H1 (cell line): ENCODE measurements at regions not wholly inside any gene's neighbourhood (a gene's known extent, or its start where the extent isn't known, plus 50 kb on each side); places are given as distances from the start of the nearest gene placed in this dataset.

Source experiments
- CTCF ChIA-PET: fragments of 300-600 bp; sonication (Branson Sonifier 250); formaldehyde crosslinking; loops from one replicate; lab custom pipeline; 2021; ENCODE audit not compliant: partially characterized antibody; lab: Charles Lee
- POLR2A ChIA-PET: fragments of 300-600 bp; sonication (Branson Sonifier 250); formaldehyde crosslinking; loops from one replicate; lab custom pipeline; 2021; ENCODE audit warnings: inconsistent platforms; ENCODE audit not compliant: partially characterized antibody; lab: Charles Lee
- DNase-seq, 2 experiments: peaks; one replicate each; pipeline versions ENCODE4 v3.0.0 to v3.0.0-alpha.2; 2010 to 2022; ENCODE audit warnings: low spot score in 2 of 2, low read depth in 1 of 2, mixed read lengths in 1 of 2
- FAIRE-seq: peaks from 2 replicates; lab custom pipeline; 2011; peaks lifted over from hg19 to GRCh38; lab: Jason Lieb, UNC
- H2AFZ ChIP-seq: 2 replicates; pipeline ENCODE4 v1.8.1; 2012; ENCODE audit warnings: low read length, inconsistent platforms
- H2AK5ac ChIP-seq: 2 replicates; pipeline ENCODE4 v1.6.1; 2013; ENCODE audit warnings: low read depth, low read length
- H2BK120ac ChIP-seq: replicated peaks from 2 replicates; pipeline ENCODE3; 2013; ENCODE audit warnings: low read depth, low read length, inconsistent platforms
- H2BK12ac ChIP-seq: 2 replicates; pipeline ENCODE4 v1.6.1; 2013; ENCODE audit warnings: low read depth, low read length
- H2BK15ac ChIP-seq: 2 replicates; pipeline ENCODE4 v1.6.1; 2013; ENCODE audit warnings: low read length
- H2BK20ac ChIP-seq: 2 replicates; pipeline ENCODE4 v1.6.1; 2013; ENCODE audit warnings: low read length
- H2BK5ac ChIP-seq: 2 replicates; pipeline ENCODE4 v1.6.1; 2013; ENCODE audit warnings: low read depth, low read length
- H3K14ac ChIP-seq: 2 replicates; pipeline ENCODE4 v1.6.1; 2013; ENCODE audit warnings: inconsistent platforms; ENCODE audit not compliant: insufficient read length
- H3K18ac ChIP-seq: 2 replicates; pipeline ENCODE4 v1.6.1; 2013; ENCODE audit warnings: low read length; ENCODE audit errors: extremely low read depth
- H3K23ac ChIP-seq: 2 replicates; pipeline ENCODE4 v1.6.1; 2013; ENCODE audit warnings: inconsistent platforms; ENCODE audit not compliant: insufficient read length
- H3K23me2 ChIP-seq: 2 replicates; pipeline ENCODE4 v1.6.1; 2013; ENCODE audit warnings: low read depth, low read length
- H3K27ac ChIP-seq: 2 replicates; pipeline ENCODE4 v1.6.1; 2011; ENCODE audit warnings: low read depth, low read length, inconsistent platforms
- H3K27me3 ChIP-seq, 4 experiments: replicated peaks in 1 of 4; 1 replicate in 1 of 4; 2 replicates in 3 of 4; pipeline versions ENCODE4 v1.6.1 to v1.8.1; 2011 to 2013; ENCODE audit warnings: low read length in 3 of 4, mild to moderate bottlenecking in 3 of 4, inconsistent platforms in 2 of 4, mixed read lengths in 2 of 4, moderate library complexity in 1 of 4; ENCODE audit not compliant: control insufficient read depth in 3 of 4, insufficient read depth in 3 of 4; ENCODE audit errors: extremely low read depth in 1 of 4
- H3K36me3 ChIP-seq, 4 experiments: 2 replicates each; pipeline versions ENCODE4 v1.6.1 to v1.8.1; 2011 to 2013; ENCODE audit warnings: mild to moderate bottlenecking in 4 of 4, low read length in 3 of 4, moderate library complexity in 2 of 4, control low read depth in 1 of 4, inconsistent platforms in 1 of 4; ENCODE audit not compliant: insufficient read depth in 4 of 4, control insufficient read depth in 2 of 4
- H3K4ac ChIP-seq: replicated peaks from 2 replicates; pipeline ENCODE3; 2013; ENCODE audit warnings: low read length, low read depth, mixed read lengths, inconsistent platforms; ENCODE audit not compliant: insufficient read length
- H3K4me1 ChIP-seq, 4 experiments: replicated peaks in 1 of 4; 1 replicate in 1 of 4; 2 replicates in 3 of 4; pipeline versions ENCODE4 v1.6.1 to v1.8.1; 2011 to 2013; ENCODE audit warnings: low read length in 3 of 4, inconsistent platforms in 2 of 4, mixed read lengths in 1 of 4; ENCODE audit not compliant: insufficient read depth in 4 of 4, control insufficient read depth in 3 of 4
- H3K4me2 ChIP-seq, 2 experiments: 2 replicates each; pipeline versions ENCODE4 v1.6.1 to v1.8.1; 2011 to 2013; ENCODE audit warnings: low read depth in 2 of 2, low read length in 2 of 2, control low read depth in 1 of 2, inconsistent platforms in 1 of 2, mild to moderate bottlenecking in 1 of 2; ENCODE audit not compliant: insufficient read depth in 1 of 2
- H3K4me3 ChIP-seq, 4 experiments: fragments of 200-600, 300-600 bp in 1 of 4; sonication (generic), shearing (Covaris generic), sonication (Bioruptor Twin) in 1 of 4; 2 replicates each; pipeline versions ENCODE4 v1.5.1 to v1.8.1; 2011 to 2016; ENCODE audit warnings: low read length in 4 of 4, low read depth in 3 of 4, control low read depth in 2 of 4, inconsistent platforms in 2 of 4, mild to moderate bottlenecking in 2 of 4, mixed read lengths in 1 of 4, moderate library complexity in 1 of 4; ENCODE audit not compliant: insufficient read depth in 2 of 4; ENCODE audit errors: extremely low read depth in 1 of 4
- H3K56ac ChIP-seq: replicated peaks from 2 replicates; pipeline ENCODE3; 2013; ENCODE audit warnings: low read depth, mild to moderate bottlenecking, mixed read lengths, low read length, inconsistent platforms; ENCODE audit not compliant: insufficient read length
- H3K79me1 ChIP-seq: 2 replicates; pipeline ENCODE4 v1.6.1; 2013; ENCODE audit warnings: low read depth, low read length, control low read depth
- H3K79me2 ChIP-seq, 2 experiments: 2 replicates each; pipeline versions ENCODE4 v1.6.1 to v1.8.1; 2012 to 2013; ENCODE audit warnings: low read length in 2 of 2, mild to moderate bottlenecking in 2 of 2, inconsistent platforms in 1 of 2; ENCODE audit not compliant: insufficient read depth in 2 of 2, control insufficient read depth in 1 of 2
- H3K9ac ChIP-seq, 4 experiments: replicated peaks in 1 of 4; 1 replicate in 1 of 4; 2 replicates in 3 of 4; pipeline versions ENCODE4 v1.6.1 to v1.8.1; 2011 to 2013; ENCODE audit warnings: low read depth in 3 of 4, low read length in 3 of 4, control low read depth in 2 of 4, mild to moderate bottlenecking in 2 of 4, moderate library complexity in 2 of 4, inconsistent platforms in 1 of 4; ENCODE audit errors: extremely low read depth in 1 of 4
- H3K9me3 ChIP-seq, 2 experiments: 2 replicates each; pipeline versions ENCODE4 v1.6.1 to v1.8.1; 2012 to 2013; ENCODE audit warnings: mild to moderate bottlenecking in 2 of 2, moderate library complexity in 2 of 2, control low read depth in 1 of 2, inconsistent platforms in 1 of 2, low read depth in 1 of 2, low read length in 1 of 2, mixed read lengths in 1 of 2; ENCODE audit not compliant: insufficient read depth in 2 of 2
- H4K20me1 ChIP-seq, 2 experiments: replicated peaks in 1 of 2; 2 replicates each; pipeline versions ENCODE3 to v1.8.1; 2011 to 2013; ENCODE audit warnings: inconsistent platforms in 2 of 2, low read length in 2 of 2, mild to moderate bottlenecking in 1 of 2; ENCODE audit not compliant: insufficient read depth in 2 of 2, control insufficient read depth in 1 of 2
- H4K5ac ChIP-seq: 2 replicates; pipeline ENCODE4 v1.6.1; 2013; ENCODE audit warnings: low read length, low read depth, mixed read lengths, inconsistent platforms; ENCODE audit not compliant: insufficient read length
- H4K8ac ChIP-seq: 2 replicates; pipeline ENCODE4 v1.8.0; 2013; ENCODE audit warnings: mild to moderate bottlenecking, moderate library complexity, low read length, inconsistent platforms; ENCODE audit not compliant: insufficient read depth; ENCODE audit errors: extremely low read depth
- H4K91ac ChIP-seq: replicated peaks from 2 replicates; pipeline ENCODE3; 2013; ENCODE audit warnings: low read length, mixed read lengths, inconsistent platforms; ENCODE audit not compliant: insufficient read length
- CHD2 ChIP-seq: IDR thresholded peaks from 2 replicates; pipeline ENCODE4 v1.6.1; 2012; ENCODE audit warnings: low read length, improper control_type of control experiment
- E2F6 ChIP-seq: IDR thresholded peaks from 2 replicates; pipeline ENCODE4 v1.6.1; 2012; ENCODE audit warnings: inconsistent platforms
- EP300 ChIP-seq, 2 experiments: IDR thresholded peaks; 1 replicate in 1 of 2; 2 replicates in 1 of 2; pipeline ENCODE4 v1.6.1; 2011 to 2012; ENCODE audit warnings: low read depth in 2 of 2, low read length in 2 of 2, mild to moderate bottlenecking in 2 of 2, borderline replicate concordance in 1 of 2, inconsistent platforms in 1 of 2, moderate library complexity in 1 of 2
- EZH2 ChIP-seq: fragments of 200-600 bp; sonication (generic); IDR thresholded peaks from 2 replicates; pipeline ENCODE4 v1.7.1; 2012; ENCODE audit warnings: low read depth, mild to moderate bottlenecking, moderate library complexity, low read length, inconsistent platforms; ENCODE audit not compliant: severe bottlenecking
- FOSL1 ChIP-seq: IDR thresholded peaks from 2 replicates; pipeline ENCODE4 v1.6.1; 2011; ENCODE audit warnings: mild to moderate bottlenecking, low read depth, low read length, moderate library complexity; ENCODE audit not compliant: insufficient read depth
- GABPA ChIP-seq: IDR thresholded peaks from 2 replicates; pipeline ENCODE4 v1.6.1; 2011; ENCODE audit warnings: mild to moderate bottlenecking, low read length, moderate library complexity, borderline replicate concordance; ENCODE audit not compliant: insufficient read depth
- KDM4A ChIP-seq: IDR thresholded peaks from one replicate; pipeline ENCODE4 v1.7.1; 2012; ENCODE audit warnings: low read depth, mild to moderate bottlenecking, moderate library complexity, low read length, inconsistent platforms; ENCODE audit not compliant: severe bottlenecking
- KDM5A ChIP-seq: fragments of 200-600 bp; IDR thresholded peaks from 2 replicates; pipeline ENCODE4 v1.7.1; 2012; ENCODE audit warnings: mild to moderate bottlenecking, low read length, inconsistent platforms, mixed read lengths
- PHF8 ChIP-seq: fragments of 200-600 bp; sonication (generic); conservative IDR thresholded peaks from 2 replicates; pipeline ENCODE4 v1.7.1; 2012; ENCODE audit warnings: low read depth, mild to moderate bottlenecking, inconsistent platforms, low read length, moderate library complexity
- RNF2 ChIP-seq: fragments of 200-900, 300-1000 bp; sonication (generic); IDR thresholded peaks from 2 replicates; pipeline ENCODE4 v1.7.1; 2016; ENCODE audit warnings: borderline replicate concordance, low read depth, mild to moderate bottlenecking, antibody characterized with exemption, low read length; ENCODE audit not compliant: poor library complexity, severe bottlenecking; ENCODE audit errors: missing control alignments
- RXRA ChIP-seq: IDR thresholded peaks from 2 replicates; pipeline ENCODE4 v1.6.1; 2011; ENCODE audit warnings: low read depth, mild to moderate bottlenecking, low read length, moderate library complexity; ENCODE audit not compliant: insufficient read depth
- SP1 ChIP-seq: IDR thresholded peaks from 2 replicates; pipeline ENCODE4 v1.6.1; 2011; ENCODE audit warnings: low read depth, low read length
- SP2 ChIP-seq: IDR thresholded peaks from 2 replicates; pipeline ENCODE4 v1.6.1; 2012; ENCODE audit warnings: mild to moderate bottlenecking, low read length, inconsistent platforms
- WGBS, 2 experiments: shearing (Covaris generic) in 1 of 2; methylation state at CpG; one replicate each; pipeline versions ENCODE4 v1.1.6 to v1.1.7; 2013 to 2015; ENCODE audit warnings: low lambda C conversion rate in 2 of 2, mixed read lengths in 2 of 2, inconsistent platforms in 1 of 2, low coverage in 1 of 2, missing lambda C conversion rate in 1 of 2; ENCODE audit not compliant: insufficient replicate concordance in 2 of 2, insufficient coverage in 1 of 2, insufficient read length in 1 of 2; ENCODE audit errors: extremely low coverage in 1 of 2, missing lambda C conversion rate in 1 of 2; 5-methylcytosine and 5-hydroxymethylcytosine counted together

GRCh38 chr9:108099854-108100253 lies 610.3 kb upstream of the KLF4 start:
- no peaks in the 10 kb centered on the region for H3K79me2 ChIP-seq
- POLR2A ChIA-PET = no interaction called here
- no peaks in the 10 kb centered on the region for H3K27me3 ChIP-seq
- FAIRE-seq (no peak), DNase-seq (no peak)
- no peaks in the 10 kb centered on the region for H3K79me1 ChIP-seq
- H3K27ac ChIP-seq = no peak overlapping the region
- no peak overlapping the region for H2BK15ac ChIP-seq
- no peaks in the 10 kb centered on the region for H3K23me2 ChIP-seq
- H3K18ac ChIP-seq = peak overlapping the region; percentile 36; the same call in 1 of the 2 replicates
- no peak overlapping the region for H4K91ac ChIP-seq
- H3K14ac ChIP-seq = no peak overlapping the region
- no peak overlapping the region for H2BK120ac ChIP-seq
- no peaks in the 10 kb centered on the region for H3K36me3 ChIP-seq
- H2BK12ac ChIP-seq = no peak overlapping the region
- no peak overlapping the region for H2AK5ac ChIP-seq
- no peak overlapping the region for H2BK5ac ChIP-seq
- H4K8ac ChIP-seq = no peak overlapping the region
- CTCF ChIA-PET = interaction anchor here (0.6 to 0.7 kb wide), 2 partner anchors 131 to 155 kb away, joined by 3 read pairs; no protein-coding TSS in a partner anchor
- H4K5ac ChIP-seq = no peak overlapping the region
- H2BK20ac ChIP-seq = no peak overlapping the region
- no peak overlapping the region for H3K4me2 ChIP-seq
- H3K4ac ChIP-seq = no peak overlapping the region
- H3K4me3 ChIP-seq = no peak overlapping the region
- no peak overlapping the region for H3K9ac ChIP-seq
- H3K4me1 ChIP-seq = peaks cover 0 to 5% (median 2%) of the 10 kb centered on the region in 4 experiments; a peak in 2 of 7 replicates
- TF ChIP-seq E2F6 = no peak
- no peak for TF ChIP-seq KDM4A
- no peak for TF ChIP-seq SP1
- no peak for TF ChIP-seq EZH2
- TF ChIP-seq RXRA = no peak
- TF ChIP-seq PHF8 = no peak
- no peak for TF ChIP-seq FOSL1
- no peak for TF ChIP-seq KDM5A
- TF ChIP-seq RNF2 = no peak
- no peak for TF ChIP-seq GABPA
- no peak for TF ChIP-seq SP2
- no peak for TF ChIP-seq EP300 (IDR thresholded peaks at IDR 0.05; ENCODE audit: borderline replicate concordance in 1 of 2, low read depth in 2 of 2, low read length in 2 of 2)
- TF ChIP-seq CHD2 = no peak
- H3K23ac ChIP-seq = no peak overlapping the region
- 100% methylated on average over 3 of the region's 3 CpGs; no CpG with 5 or more reads in 1 of the 2 experiments for WGBS, 2 experiments
- H3K56ac ChIP-seq = no peak overlapping the region
- H2AFZ ChIP-seq = no peak overlapping the region
- H3K9me3 ChIP-seq = no peaks in the 10 kb centered on the region
- no peaks in the 10 kb centered on the region for H4K20me1 ChIP-seq
